ENCODE measurements at regions not wholly inside any gene's neighbourhood (a gene's known extent, or its start where the extent isn't known, plus 50 kb on each side); places are given as distances from the start of the nearest gene placed in this dataset.

DNA sequence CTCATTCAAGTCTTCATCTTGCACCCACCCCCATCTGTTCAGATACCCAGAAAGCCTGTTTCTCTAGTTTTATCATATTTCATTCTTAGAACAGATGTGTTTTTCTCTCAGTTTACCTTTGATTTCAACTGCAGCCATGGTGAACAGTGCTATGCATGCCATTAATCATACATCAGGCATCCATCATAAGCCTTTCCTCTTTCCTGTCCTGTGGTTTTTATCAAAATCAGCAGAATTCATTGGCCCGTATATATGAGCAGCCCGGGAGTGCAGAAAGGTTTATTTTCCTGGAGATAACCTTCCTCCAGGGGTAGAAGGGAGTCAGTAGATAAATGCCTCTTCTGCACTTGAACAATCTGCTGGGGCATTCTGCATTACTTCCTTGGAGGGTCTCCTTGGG, 65.7 kb downstream of the IL21 start:
- no peak for DNase-seq

DNA sequence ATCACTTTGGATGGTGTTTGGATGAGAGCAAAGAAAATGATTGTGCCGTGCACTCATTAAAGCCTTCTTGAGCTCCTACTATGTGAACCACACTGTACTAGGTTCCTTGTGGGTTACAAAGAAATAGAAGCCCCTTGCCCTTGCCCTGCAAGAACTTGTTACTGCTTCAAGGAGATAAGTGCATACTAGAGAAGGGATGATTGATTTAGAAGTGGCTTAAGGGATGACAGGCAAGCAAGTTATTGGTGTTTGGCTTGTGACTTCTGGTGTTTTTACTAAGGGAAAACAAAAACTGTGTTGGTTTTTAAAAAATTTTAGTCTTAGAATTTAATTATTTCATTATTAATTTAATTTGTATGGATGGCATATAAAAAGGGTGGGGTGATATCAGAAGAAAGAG, 67.4 kb downstream of the IL21 start:
- no peak for DNase-seq

DNA sequence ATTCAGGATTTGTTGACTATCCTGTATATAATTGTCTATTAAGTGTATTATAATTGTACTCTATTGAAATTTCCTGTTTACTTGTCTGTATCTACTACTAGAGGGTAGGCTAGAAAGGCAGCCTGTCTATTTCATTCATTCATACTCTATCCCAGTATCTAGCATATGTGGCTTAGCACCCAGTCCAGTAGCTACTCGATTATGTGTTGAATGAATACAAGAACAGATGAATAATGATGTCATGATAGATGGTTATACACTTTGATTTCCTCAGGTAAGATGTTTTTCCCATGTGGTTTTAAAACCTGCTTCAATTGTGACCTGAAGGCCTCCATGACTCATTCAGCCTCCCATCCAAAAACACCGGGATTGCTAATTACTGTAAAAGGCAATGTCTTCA, 68.0 kb downstream of the IL21 start:
- DNase-seq: no peak

DNA sequence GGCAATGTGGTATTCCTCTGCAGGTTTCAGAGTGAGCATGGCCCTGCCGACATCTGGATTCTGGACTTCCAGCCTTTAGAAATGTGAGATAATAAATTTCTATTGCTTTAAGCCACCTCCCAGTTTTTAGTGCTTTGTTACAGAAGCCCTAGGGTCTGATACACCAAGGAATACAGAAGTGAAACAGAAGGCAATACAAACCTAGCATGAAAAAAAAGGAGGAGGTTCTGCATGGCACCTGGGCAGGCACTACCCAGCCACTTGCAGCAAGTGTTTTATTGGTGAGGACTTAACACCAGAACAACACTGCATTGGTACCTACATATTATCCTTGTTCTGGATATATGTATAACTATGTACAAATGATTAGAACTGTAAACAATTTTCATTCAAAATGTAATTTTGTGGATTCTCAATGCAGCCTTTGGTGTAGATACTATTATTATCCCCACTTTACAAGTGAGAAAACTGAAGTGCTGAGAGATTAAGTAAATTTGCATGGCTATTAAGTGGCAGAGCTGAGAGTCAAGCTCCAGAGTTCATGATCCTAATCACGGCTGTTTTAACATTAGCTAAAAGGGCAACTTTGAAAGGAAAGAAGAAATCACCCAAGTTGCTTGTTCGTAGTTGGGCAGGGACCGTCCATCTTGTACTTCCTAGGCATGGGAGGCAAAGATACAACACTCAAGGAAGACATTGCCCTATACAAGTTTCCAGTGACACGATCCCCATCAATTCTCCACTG, 71.8 kb downstream of the IL21 start:
- no peak for DNase-seq

DNA sequence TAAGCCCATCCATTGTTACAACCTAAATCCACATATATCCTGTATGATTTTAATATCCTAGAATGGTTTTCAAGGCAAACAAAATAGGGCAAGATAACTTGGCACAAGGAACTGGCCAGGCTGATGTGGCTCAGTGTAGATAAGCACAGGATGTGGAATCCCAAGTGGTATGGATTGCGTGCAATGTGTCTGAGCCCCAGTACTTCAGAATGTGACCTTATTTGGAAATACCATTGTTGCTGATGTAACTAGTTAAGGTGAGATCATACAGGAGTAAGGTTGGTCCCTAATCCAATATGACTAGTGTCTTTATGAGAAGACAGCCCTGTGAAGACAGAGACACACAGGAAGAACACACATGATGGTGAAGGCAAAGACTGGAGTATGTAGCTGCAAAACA, 72.4 kb downstream of the IL21 start:
- DNase-seq: no peak

DNA sequence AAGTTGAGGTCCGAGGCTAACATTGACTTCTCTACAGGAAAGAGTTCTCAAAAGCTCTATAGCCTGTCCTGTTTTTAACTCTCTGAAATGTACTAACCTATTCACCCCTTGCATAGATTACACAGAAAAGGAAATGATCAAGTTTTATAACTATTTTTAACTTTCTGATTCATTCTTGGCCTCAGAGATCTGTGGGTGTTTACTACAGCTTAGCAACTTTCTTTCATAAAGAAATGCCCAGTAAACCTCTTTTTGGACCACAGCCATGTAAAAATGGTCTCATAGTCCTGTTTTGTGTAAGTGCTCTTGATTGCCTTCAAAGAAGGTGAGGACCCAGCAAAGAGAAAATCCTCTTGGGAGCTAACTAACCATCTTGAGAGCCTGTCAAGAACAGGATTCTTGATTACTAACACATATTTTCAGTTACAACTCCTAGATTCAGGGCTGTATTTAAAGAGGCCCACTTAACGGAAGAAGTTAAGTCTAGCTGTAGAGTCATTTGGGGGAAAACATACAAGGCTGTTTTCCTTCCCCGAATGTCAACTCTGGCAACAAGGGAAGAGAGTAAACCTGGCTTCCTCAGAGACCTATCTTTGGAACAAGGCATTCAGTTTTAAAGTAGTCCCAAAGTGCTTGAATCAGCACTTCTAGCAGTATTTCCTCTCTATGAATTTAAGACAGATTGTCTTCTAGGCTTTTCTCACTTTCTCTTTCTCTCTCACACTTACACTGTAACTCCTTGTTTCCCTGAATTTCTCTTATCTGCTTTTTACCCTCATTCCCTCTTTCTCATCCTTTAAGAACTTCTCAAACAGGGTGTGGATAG, 78.2 kb downstream of the IL21 start:
- DNase-seq: peak; percentile 11

DNA sequence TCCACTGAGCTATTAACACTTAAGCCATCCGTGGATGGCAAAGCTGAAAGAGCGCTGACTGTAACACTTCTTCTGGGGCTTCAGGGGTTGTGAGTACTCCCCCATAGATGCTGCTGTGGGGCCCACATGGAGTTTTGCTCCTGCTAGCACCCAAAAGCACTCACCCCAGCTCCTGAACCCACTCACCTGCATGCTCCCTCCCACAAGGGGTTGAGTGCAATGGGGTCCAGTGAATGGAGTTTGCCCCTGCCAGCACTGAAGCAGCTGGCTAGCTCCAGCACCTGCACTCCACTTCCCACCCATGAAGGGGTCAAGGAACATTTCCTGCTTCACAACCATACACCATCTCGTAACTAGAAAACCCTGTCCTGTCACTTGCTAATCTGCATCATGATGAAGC, 78.9 kb downstream of the IL21 start:
- no peak for DNase-seq

DNA sequence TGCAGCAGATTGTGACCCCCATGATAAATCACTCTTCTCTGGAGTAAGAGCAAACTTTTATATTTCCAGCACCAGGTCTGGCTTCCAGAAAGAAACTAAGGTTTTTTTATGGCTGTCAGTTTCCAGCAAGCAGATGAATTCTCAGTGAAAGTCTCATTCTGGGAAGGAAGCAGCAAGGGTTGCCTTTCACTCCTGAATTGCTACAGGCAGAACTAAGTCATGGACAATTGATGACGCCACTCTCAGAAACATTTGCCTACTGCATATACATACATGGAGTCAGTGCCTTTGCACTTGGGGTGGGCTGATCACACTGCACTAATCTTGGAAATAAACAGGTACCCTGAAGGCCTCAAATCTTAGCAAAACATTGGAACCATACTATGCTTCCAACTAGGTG, 80.0 kb downstream of the IL21 start:
- DNase-seq: no peak

DNA sequence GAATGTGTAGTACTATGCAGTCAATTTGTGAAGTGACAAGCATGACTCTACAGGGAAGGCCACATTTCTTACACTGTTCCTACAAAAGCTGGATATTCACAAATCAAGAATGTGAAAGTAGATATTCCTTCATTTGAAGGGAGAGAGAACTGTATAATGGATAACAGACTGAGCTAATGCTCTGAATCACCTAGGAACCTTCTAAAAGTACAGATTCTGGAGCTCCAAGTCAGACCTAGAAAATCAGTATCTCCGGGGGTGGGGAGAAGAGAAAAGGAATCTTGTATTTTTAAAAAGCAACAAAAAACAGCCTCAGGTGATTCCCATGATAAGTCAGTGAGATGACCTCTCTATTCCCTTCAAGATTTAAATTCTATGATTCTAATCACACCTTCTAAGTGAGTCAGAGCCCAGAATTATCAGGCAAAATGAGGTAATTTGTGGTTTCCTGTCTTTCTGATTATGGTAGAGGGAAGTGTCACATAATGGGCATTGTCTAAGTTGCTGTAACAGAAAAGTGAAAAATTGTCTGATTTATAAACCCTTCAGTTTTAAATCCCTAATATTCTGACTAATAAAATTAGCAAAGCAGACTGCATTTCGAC, 80.9 kb downstream of the IL21 start:
- DNase-seq: peak; percentile 49

DNA sequence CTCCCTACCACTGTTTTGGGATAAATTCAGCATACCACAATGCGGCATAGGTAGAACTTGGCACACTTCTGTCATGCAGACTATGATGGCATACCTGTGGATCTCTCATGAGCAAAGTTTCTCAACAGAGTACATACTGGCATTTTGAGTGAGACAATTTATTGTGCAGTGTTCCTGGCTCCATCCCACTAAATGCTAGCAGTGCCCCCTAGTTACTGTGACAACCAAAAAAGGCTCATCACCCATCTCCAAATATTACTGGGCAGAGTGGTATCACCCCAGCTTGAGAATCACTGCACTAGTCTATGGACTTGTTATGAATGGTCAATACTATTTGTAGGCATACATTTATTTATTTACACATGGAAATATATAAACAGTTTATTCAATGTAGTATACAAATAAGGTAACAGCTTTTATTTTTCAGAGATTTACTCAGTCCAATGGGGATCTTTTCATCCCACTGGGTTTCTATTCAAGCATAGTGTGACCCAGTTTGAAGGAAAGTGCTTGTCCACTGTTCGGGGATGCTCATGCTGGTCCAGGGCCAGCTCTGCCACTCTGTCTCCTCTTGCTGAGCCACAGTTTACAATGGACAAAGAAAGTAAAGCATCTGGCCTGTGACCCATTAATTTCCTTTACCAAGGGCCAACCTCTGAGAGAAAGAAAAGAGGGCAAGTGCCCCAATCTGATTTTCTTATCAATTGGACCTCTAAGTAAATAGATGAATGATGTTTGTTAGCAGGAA, 81.0 kb upstream of the IL2 start:
- no peak for DNase-seq

DNA sequence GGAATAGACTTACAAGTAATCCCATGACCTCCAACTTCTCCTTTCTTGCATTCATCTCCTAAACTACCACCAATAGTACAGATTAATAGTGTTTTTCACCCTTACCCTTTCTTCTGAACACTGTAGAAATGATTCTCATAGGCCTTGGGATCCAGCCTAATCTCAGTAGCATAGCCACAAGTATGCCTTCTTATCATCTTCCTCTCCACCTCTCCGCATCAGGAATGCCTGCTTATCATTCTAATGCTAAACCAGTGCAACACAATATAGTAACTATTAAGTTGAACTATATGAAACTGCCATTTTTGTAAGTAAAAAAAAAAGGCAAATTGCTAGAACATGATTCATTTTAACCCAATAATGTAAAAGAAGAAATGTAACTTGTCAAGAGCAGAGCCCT, 79.5 kb upstream of the IL2 start:
- no peak for DNase-seq

DNA sequence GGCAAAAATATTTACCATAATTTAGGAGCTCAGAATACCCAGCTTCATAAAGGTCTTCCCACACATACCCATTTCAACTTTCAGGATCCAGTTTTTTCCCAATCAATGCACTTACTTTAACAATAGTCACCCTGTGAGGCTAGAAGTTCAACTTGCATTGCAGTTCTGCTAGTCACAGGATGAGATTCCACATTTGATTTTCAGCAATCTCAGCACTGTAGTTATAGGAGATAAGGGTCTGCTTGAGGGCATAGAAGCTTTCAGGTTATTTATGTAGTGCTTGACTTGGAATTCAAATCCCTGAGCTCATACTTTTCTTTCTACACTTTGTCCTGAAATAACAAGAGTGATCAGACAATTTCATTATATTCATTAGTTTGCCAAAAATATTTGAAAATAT, 78.3 kb upstream of the IL2 start:
- DNase-seq: no peak

DNA sequence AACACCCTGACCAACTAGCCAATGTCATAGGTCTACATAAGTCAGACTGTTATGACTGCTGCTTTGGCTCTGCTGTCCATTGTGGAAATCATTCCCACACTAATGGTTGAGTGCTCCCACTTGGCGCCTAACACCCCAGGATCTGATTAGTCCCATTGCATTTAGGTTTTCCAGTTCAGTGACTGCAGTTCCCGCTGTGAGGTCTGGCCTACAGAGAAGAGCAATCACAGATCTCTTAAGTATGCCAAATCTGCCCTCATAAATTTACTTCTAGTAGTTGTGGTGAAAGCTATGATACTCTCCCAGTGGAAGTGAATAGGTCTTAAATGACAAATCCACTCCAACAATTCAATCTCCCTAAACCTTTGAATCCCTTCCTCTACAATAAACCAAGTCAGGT, 77.3 kb upstream of the IL2 start:
- DNase-seq: no peak

DNA sequence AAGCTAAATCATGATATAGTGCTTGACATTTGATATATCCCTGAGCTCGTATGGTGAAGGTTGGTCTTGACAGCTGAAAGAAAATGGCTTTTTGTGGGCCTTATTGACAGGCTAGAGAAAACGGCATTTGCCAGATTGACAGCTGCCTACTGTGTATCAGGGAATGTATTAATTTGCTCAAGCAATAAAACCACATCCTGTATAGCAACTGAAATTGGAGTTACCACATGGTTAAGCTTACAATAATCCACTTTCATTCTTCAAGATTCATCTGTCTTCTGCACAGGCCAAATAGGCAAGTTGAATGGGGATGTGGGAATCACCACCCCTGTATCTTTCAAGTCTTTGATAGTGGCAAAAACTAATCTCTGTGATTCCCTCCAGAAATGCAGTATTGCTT, 76.2 kb upstream of the IL2 start:
- peak; percentile 6 for DNase-seq

DNA sequence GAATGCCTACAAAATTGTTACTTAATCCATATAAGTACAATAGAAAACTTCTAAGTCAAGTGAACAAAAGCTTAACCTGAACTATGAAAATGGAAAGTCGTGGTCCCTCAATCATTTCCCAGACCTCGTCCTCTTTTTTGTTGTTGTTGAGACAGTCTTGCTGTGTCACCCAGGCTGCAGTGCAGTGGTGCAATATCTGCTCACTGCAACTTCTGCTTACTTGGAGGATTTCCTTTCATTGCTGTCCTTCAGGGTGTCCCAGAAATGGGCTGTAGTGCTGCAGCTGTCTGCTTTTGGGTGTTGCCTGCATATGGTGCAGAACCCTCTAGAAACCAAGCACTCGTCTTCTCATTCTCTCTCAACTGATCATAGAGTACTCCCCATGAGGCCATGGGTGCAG, 75.0 kb upstream of the IL2 start:
- DNase-seq: no peak

DNA sequence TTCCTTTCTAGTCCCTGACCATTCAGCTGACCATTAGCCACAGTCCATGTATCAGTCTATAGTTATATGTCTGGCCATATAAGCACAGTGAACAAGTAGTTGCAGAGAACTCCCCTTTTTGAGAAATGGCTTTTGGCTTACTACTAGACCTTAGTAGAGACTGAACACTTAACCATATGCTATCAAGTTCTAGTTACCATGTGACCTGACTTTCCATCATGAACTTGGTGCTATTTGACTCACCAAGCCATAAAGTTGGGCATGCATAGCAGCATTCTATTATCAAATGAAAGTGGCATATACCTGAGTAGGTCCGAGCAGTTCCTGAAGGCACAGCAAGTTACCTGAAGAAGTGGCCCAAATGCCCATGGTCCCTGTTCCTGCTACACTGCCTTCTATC, 74.5 kb upstream of the IL2 start:
- DNase-seq: no peak

DNA sequence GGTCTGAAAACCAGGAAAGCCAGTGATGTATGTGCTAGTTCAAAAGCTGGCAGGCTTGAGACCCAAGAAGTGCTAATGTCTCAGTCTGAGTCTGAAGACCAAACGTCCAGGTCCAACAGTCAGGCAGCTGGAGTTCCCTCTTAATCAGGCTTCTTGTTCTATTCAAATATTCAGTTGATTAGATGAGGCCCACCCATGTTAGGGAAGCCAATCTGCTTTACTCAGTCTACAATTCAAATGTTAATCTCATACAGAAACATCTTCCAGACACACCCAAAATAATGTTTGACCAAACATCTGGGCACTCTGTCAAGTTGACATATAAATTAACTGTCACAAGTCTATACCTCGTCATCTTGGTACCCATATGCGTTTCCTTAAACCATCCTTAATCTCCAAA, 72.4 kb upstream of the IL2 start:
- DNase-seq: no peak

DNA sequence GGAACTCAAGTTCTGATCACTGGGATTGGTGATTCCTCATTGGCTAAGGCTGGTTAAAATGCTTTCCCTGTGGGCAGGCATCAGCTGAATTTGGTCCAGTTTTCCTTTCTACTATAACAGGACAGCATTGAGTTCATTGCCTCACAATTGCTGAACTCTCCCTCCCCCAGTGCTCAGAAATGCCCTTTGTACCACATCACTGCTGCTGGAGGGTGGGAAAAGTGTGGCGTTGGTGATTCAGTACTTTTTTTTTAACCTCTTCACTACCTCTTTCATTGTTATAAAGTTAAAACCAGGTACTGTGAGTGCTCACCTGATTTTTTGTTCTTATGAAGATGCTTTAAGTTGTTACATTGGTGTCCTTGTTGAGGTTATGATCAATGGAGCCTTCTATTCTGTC, 69.3 kb upstream of the IL2 start:
- DNase-seq: no peak

DNA sequence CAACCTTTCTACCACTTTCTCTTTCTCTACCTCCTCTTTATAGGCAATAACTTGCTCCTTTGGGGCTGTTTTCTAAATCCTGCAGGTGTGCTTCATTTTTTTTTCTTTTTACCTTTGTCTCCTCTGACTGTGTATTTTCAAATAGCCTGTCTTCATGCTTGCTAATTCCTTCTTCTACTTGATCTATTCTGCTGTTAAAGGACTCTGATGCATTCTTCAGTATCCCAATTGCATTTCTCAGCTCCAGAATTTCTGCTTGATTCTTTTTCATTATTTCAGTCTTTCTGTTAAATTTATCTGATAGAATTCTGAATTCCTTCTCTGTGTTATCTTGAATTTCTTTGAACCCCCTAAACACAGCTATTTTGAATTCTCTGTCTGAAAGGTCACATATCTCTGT, 67.7 kb upstream of the IL2 start:
- no peak for DNase-seq

DNA sequence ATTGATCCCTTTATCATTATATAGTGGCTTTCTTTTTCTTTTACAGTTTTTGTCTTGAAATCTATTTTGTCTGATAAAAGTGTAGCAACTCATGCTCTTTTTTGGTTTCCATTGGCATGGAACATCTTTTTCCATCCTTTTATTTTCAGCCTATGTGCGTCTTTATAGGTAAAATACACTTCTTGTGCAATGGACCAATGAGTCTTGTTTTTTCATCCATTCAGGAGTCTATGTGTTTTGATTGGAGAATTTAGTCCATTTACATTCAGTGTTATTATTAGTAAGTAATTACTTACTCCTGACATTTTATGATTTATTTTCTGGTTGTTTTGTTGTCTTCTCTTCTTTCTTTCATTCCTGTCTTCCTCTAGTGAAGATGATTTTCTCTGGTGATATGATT, 66.4 kb upstream of the IL2 start:
- DNase-seq: no peak

DNA sequence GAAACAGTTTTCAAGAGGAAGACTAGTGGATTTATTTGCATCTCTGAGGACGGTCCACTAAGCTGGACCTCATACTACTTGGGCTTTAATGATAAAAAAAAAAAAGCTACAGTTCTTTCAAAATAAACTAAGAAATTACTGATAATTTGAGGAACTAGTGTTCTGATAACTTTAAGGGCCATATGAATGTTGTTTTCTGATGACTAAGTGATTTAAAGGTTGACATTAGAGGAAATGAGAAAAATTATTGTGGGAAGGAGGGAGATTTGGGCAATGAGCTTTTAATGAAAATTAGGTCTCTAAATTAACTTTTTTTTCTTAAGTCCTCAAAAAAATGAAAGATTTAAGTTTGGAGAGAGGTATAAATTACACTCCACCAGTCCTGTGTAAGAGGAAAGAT, 60.8 kb upstream of the IL2 start:
- DNase-seq: no peak

DNA sequence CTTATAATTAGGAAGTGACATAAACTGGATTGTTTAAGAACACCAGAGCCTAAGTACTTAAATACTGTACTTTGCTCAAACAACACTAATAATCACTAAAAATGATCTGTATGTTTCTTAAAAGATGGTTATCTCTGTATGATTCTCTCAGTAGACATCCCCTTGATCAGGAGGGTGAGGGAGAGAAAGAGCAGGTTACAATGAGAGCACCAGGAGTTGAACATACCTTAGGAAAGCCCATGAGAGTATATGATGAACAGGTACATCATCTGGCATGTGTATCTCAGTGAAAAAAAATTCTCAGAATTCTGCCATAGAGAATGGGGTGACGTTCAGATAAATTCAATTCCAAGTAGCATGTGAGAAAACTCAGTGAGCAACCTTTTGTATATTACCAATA, 59.9 kb upstream of the IL2 start:
- DNase-seq: no peak

DNA sequence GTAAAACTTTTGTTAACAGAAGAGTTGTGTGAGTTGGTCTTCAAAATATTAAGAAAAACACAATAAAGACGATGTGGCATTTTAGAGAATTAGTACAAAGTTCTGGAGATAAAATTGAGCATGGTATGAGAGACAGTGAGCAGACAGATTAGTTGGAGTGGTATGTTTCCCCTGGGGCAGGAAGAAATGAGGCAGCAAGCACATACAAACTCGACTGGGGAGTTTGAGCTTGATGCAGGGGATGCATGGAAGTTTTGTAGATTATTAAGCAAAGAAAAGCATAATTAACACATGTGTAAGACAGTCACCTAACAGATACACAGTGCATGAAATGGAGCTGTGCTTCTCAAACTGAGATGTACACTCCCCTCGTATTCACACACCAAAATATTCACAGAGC, 58.1 kb upstream of the IL2 start:
- DNase-seq: no peak

DNA sequence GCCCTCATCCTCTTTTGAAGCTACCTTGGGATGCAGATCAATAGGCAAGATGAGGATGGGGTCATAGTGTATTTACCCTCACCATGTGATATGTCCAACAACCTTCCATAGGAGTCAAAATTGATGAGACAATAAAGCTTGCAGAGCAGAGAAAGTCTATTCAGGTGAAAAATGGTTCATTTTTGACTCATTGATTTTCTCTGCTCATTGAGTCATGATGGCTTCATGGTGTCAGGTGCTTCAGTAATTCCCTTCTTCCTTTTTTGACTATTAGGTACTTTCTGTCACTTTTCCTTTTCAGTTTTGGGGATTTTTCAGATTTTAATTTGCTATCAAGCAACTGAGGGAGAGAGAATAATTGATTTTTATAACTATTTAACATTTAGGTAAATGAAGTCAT, 55.9 kb upstream of the IL2 start:
- no peak for DNase-seq
